Ramos (cell line): ENCODE measurements at regions not wholly inside any gene's neighbourhood (a gene's known extent, or its start where the extent isn't known, plus 50 kb on each side); places are given as distances from the start of the nearest gene placed in this dataset.
"Not testable (repeated sequence)": the region's sequence is repeated elsewhere in the genome, so short reads cannot be mapped to it uniquely, and the experiment has no call there.

Experiments used
- in situ Hi-C: fragments of 300-500 bp; cut with MboI; formaldehyde crosslinking; loops from one replicate; pipeline ENCODE4 v1.14.3; 2022; ENCODE audit warnings: low sequenced_read_pairs; ENCODE audit not compliant: unreplicated experiment

- in situ Hi-C loops = no loop called here
Observed at GRCh38 chr12:126418400-126418799, 1353.2 kb downstream of the AACS start.

- in situ Hi-C loops = no loop called here
Observed at GRCh38 chr12:126419131-126419530, 1353.9 kb downstream of the AACS start.

GRCh38 chr12:126424696-126425095, 1359.5 kb downstream of the AACS start:
- in situ Hi-C loops = no loop called here

GRCh38 chr12:126425264-126425663, 1360.0 kb downstream of the AACS start:
- in situ Hi-C loops = no loop called here

- in situ Hi-C loops = no loop called here
Observed at GRCh38 chr12:126428769-126429168, 1363.5 kb downstream of the AACS start.

- in situ Hi-C loops = no loop called here
Observed at GRCh38 chr12:126430921-126431320, 1365.7 kb downstream of the AACS start.

- in situ Hi-C loops = no loop called here
Observed at GRCh38 chr12:126431767-126432166, 1366.5 kb downstream of the AACS start.

- in situ Hi-C loops = no loop called here
Observed at GRCh38 chr12:126432780-126433179, 1367.5 kb downstream of the AACS start.

- in situ Hi-C loops = no loop called here
Observed at GRCh38 chr12:126434412-126434985, 1369.3 kb downstream of the AACS start.

- in situ Hi-C loops = no loop called here
Observed at GRCh38 chr12:126436041-126436440, 1370.8 kb downstream of the AACS start.

- in situ Hi-C loops = no loop called here
Observed at GRCh38 chr12:126437934-126438333, 1372.7 kb downstream of the AACS start.

GRCh38 chr12:126443977-126444376, 1378.7 kb downstream of the AACS start:
- in situ Hi-C loops = no loop called here

GRCh38 chr12:126447346-126447745, 1382.1 kb downstream of the AACS start:
- in situ Hi-C loops = no loop called here

GRCh38 chr12:126451809-126452208, 1386.6 kb downstream of the AACS start:
- in situ Hi-C loops = no loop called here

- in situ Hi-C loops = not testable (repeated sequence)
Observed at GRCh38 chr12:126452686-126453085, 1387.5 kb downstream of the AACS start.

GRCh38 chr12:126454581-126454980, 1389.3 kb downstream of the AACS start:
- in situ Hi-C loops = no loop called here

GRCh38 chr12:126457776-126458175, 1392.5 kb downstream of the AACS start:
- in situ Hi-C loops = no loop called here

GRCh38 chr12:126464153-126464552, 1398.9 kb downstream of the AACS start:
- in situ Hi-C loops = no loop called here

- in situ Hi-C loops = no loop called here
Observed at GRCh38 chr12:126469211-126469610, 1404.0 kb downstream of the AACS start.

GRCh38 chr12:126474703-126475102, 1409.5 kb downstream of the AACS start:
- in situ Hi-C loops = no loop called here

GRCh38 chr12:126480451-126480850, 1415.2 kb downstream of the AACS start:
- in situ Hi-C loops = no loop called here

- in situ Hi-C loops = no loop called here
Observed at GRCh38 chr12:126481688-126482087, 1416.5 kb downstream of the AACS start.
